Hippocampal formation (tissue), 2 donors: ENCODE measurements at regions not wholly inside any gene's neighbourhood (a gene's known extent, or its start where the extent isn't known, plus 50 kb on each side); places are given as distances from the start of the nearest gene placed in this dataset.
A peak's percentile ranks its signal among the peaks of the same experiment; 100 is the strongest.
"Not testable (repeated sequence)": the region's sequence is repeated elsewhere in the genome, so short reads cannot be mapped to it uniquely, and the experiment has no call there.

Experiments
- DNase-seq, 2 donors: peaks; one replicate each; lab custom pipeline; 2025; lab: John Stamatoyannopoulos, UW

GRCh38 chr21:38041493-38041892 lies 125.2 kb upstream of the KCNJ6 start:
- DNase-seq = no peak

- no peak for DNase-seq
These were observed 126.0 kb upstream of the KCNJ6 start for GRCh38 chr21:38042246-38042645.

GRCh38 chr21:38048167-38048566 lies 131.9 kb upstream of the KCNJ6 start:
- peak in 1 of 2 donors; percentile 13 for DNase-seq

GRCh38 chr21:38054334-38054733 lies 138.1 kb upstream of the KCNJ6 start:
- DNase-seq = no peak

- no peak for DNase-seq
These were observed 140.2 kb upstream of the KCNJ6 start for GRCh38 chr21:38056481-38056880.

- DNase-seq = no peak
These were observed 141.4 kb upstream of the KCNJ6 start for GRCh38 chr21:38057626-38058025.

GRCh38 chr21:38060533-38060932 lies 144.3 kb upstream of the KCNJ6 start:
- DNase-seq = no peak

- DNase-seq = no peak
These were observed 151.0 kb upstream of the KCNJ6 start for GRCh38 chr21:38067086-38067739.

- DNase-seq = no peak
These were observed 156.2 kb upstream of the KCNJ6 start for GRCh38 chr21:38072489-38072888.

GRCh38 chr21:38075833-38076587 lies 159.8 kb upstream of the KCNJ6 start:
- no peak for DNase-seq

GRCh38 chr21:38077569-38077968 lies 161.3 kb upstream of the KCNJ6 start:
- DNase-seq = no peak

GRCh38 chr21:38080888-38081287 lies 164.6 kb upstream of the KCNJ6 start:
- no peak for DNase-seq

GRCh38 chr21:38081708-38082107 lies 165.5 kb upstream of the KCNJ6 start:
- no peak for DNase-seq

- no peak for DNase-seq
These were observed 166.8 kb upstream of the KCNJ6 start for GRCh38 chr21:38082936-38083485.

GRCh38 chr21:38083535-38083934 lies 167.3 kb upstream of the KCNJ6 start:
- no peak for DNase-seq

GRCh38 chr21:38086580-38086979 lies 170.2 kb upstream of the KCNJ15 start:
- DNase-seq = no peak

GRCh38 chr21:38088916-38089762 lies 167.7 kb upstream of the KCNJ15 start:
- DNase-seq = no peak

- DNase-seq = no peak
These were observed 167.1 kb upstream of the KCNJ15 start for GRCh38 chr21:38089763-38090046.

GRCh38 chr21:38091061-38091460 lies 165.7 kb upstream of the KCNJ15 start:
- DNase-seq = not testable (repeated sequence)

- DNase-seq = no peak
These were observed 164.7 kb upstream of the KCNJ15 start for GRCh38 chr21:38092051-38092450.

GRCh38 chr21:38095220-38095619 lies 161.6 kb upstream of the KCNJ15 start:
- DNase-seq = no peak

GRCh38 chr21:38097789-38098188 lies 159.0 kb upstream of the KCNJ15 start:
- DNase-seq = no peak
